Fibroblast of lung (primary cell): ENCODE measurements at regions not wholly inside any gene's neighbourhood (a gene's known extent, or its start where the extent isn't known, plus 50 kb on each side); places are given as distances from the start of the nearest gene placed in this dataset.

Source experiments
- DNase-seq, 2 donors: peaks; one replicate each; pipeline versions ENCODE4 v3.0.0 to v3.0.0-alpha.2; 2010; ENCODE audit warnings: low read depth in 2 of 2
- H2AFZ ChIP-seq: 2 replicates; pipeline ENCODE4 v1.5.1; 2012; ENCODE audit warnings: low read length, control low read depth, inconsistent platforms
- H3K27ac ChIP-seq: 2 replicates; pipeline ENCODE4 v1.5.1; 2011; ENCODE audit warnings: low read length, control low read depth; ENCODE audit not compliant: insufficient read depth
- H3K27me3 ChIP-seq: 2 replicates; pipeline ENCODE4 v1.5.1; 2011; ENCODE audit warnings: mild to moderate bottlenecking, low read length; ENCODE audit not compliant: control insufficient read depth, insufficient read depth
- H3K36me3 ChIP-seq: 2 replicates; pipeline ENCODE4 v1.5.1; 2011; ENCODE audit warnings: low read length; ENCODE audit not compliant: control insufficient read depth, insufficient read depth
- H3K4me1 ChIP-seq: 2 replicates; pipeline ENCODE4 v1.5.1; 2011; ENCODE audit warnings: low read length; ENCODE audit not compliant: control insufficient read depth, insufficient read depth; ENCODE audit errors: extremely low read depth
- H3K4me2 ChIP-seq: 2 replicates; pipeline ENCODE4 v1.5.1; 2011; ENCODE audit warnings: low read length, control low read depth; ENCODE audit not compliant: insufficient read depth; ENCODE audit errors: extremely low read depth
- H3K4me3 ChIP-seq, 4 experiments: fragments of 200-600 bp in 1 of 4; sonication (generic) in 1 of 4; replicated peaks in 1 of 4; 2 replicates each; pipeline ENCODE4 v1.5.1; 2011 to 2016; ENCODE audit warnings: low read length in 4 of 4, low read depth in 3 of 4, mild to moderate bottlenecking in 3 of 4, control low read depth in 2 of 4, inconsistent platforms in 1 of 4, mixed read lengths in 1 of 4; ENCODE audit not compliant: insufficient read depth in 1 of 4; ENCODE audit errors: control extremely low read depth in 1 of 4
- H3K79me2 ChIP-seq: 2 replicates; pipeline ENCODE4 v1.5.1; 2012; ENCODE audit warnings: mild to moderate bottlenecking, low read length, inconsistent platforms; ENCODE audit not compliant: control insufficient read depth, insufficient read depth
- H3K9ac ChIP-seq: 2 replicates; pipeline ENCODE4 v1.5.1; 2011; ENCODE audit warnings: mild to moderate bottlenecking, low read length, control low read depth; ENCODE audit not compliant: insufficient read depth
- H3K9me3 ChIP-seq: 2 replicates; pipeline ENCODE4 v1.5.1; 2012; ENCODE audit warnings: low read depth, low read length; ENCODE audit not compliant: control insufficient read depth, insufficient read depth
- H4K20me1 ChIP-seq: 2 replicates; pipeline ENCODE4 v1.5.1; 2011; ENCODE audit warnings: low read length; ENCODE audit not compliant: control insufficient read depth, insufficient read depth; ENCODE audit errors: extremely low read depth
- CTCF ChIP-seq, 2 donors: IDR thresholded peaks in 1 of 2; conservative IDR thresholded peaks in 1 of 2; 1 replicate in 1 of 2; 2 replicates in 1 of 2; pipeline ENCODE4 v1.5.1; 2011 to 2012; ENCODE audit warnings: low read length in 2 of 2, control low read depth in 1 of 2, inconsistent platforms in 1 of 2, low read depth in 1 of 2, mild to moderate bottlenecking in 1 of 2
- EZH2 ChIP-seq: IDR thresholded peaks from 2 replicates; pipeline ENCODE4 v1.5.1; 2012; ENCODE audit warnings: low read length, control low read depth, mild to moderate bottlenecking; ENCODE audit errors: missing control alignments

GRCh38 chr2:34912084-34912483 lies 1313.0 kb upstream of the FAM98A start:
- H3K79me2 ChIP-seq = no peaks in the 10 kb centered on the region
- H4K20me1 ChIP-seq = no peaks in the 10 kb centered on the region
- no peaks in the 10 kb centered on the region for H3K9me3 ChIP-seq
- H3K36me3 ChIP-seq = no peaks in the 10 kb centered on the region
- DNase-seq = no peak
- H3K4me2 ChIP-seq = no peak overlapping the region
- no peak overlapping the region for H2AFZ ChIP-seq
- no peak overlapping the region for H3K27ac ChIP-seq
- H3K27me3 ChIP-seq = no peaks in the 10 kb centered on the region
- no peak for TF ChIP-seq CTCF (conservative IDR thresholded peaks at IDR 0.05 in 1 of 2, IDR thresholded peaks at IDR 0.05 in 1 of 2; ENCODE audit: low read depth in 1 of 2, low read length in 2 of 2)
- TF ChIP-seq EZH2 = no peak
- H3K4me1 ChIP-seq = no peaks in the 10 kb centered on the region
- no peak overlapping the region for H3K4me3 ChIP-seq
- no peak overlapping the region for H3K9ac ChIP-seq

GRCh38 chr2:34909992-34910705 lies 1311.0 kb upstream of the FAM98A start:
- Histone ChIP-seq H3K27ac (no peak overlapping the region), H3K4me1 (no peaks in the 10 kb centered on the region), H3K4me3 (no peak overlapping the region), H3K79me2 (no peaks in the 10 kb centered on the region), H4K20me1 (no peaks in the 10 kb centered on the region), H2AFZ (no peak overlapping the region), H3K36me3 (no peaks in the 10 kb centered on the region), H3K27me3 (no peaks in the 10 kb centered on the region), H3K9ac (no peak overlapping the region), H3K4me2 (no peak overlapping the region), H3K9me3 (no peaks in the 10 kb centered on the region)
- TF ChIP-seq CTCF (conservative IDR thresholded peaks at IDR 0.05 in 1 of 2, IDR thresholded peaks at IDR 0.05 in 1 of 2; ENCODE audit: low read depth in 1 of 2, low read length in 2 of 2) (no peak), EZH2 (no peak)
- DNase-seq = no peak

- no peak for DNase-seq
- Histone ChIP-seq H3K79me2 (no peaks in the 10 kb centered on the region), H3K9ac (no peak overlapping the region), H3K27ac (no peak overlapping the region), H4K20me1 (no peaks in the 10 kb centered on the region), H3K4me2 (no peak overlapping the region), H3K4me3 (no peak overlapping the region), H3K27me3 (no peaks in the 10 kb centered on the region), H3K9me3 (no peaks in the 10 kb centered on the region), H3K4me1 (no peaks in the 10 kb centered on the region), H3K36me3 (no peaks in the 10 kb centered on the region), H2AFZ (no peak overlapping the region)
- TF ChIP-seq EZH2 (no peak), CTCF (conservative IDR thresholded peaks at IDR 0.05 in 1 of 2, IDR thresholded peaks at IDR 0.05 in 1 of 2; ENCODE audit: low read depth in 1 of 2, low read length in 2 of 2) (no peak)
These were observed 1308.7 kb upstream of the FAM98A start for GRCh38 chr2:34907812-34908211.
